Body of pancreas (tissue), 4 donors: ENCODE measurements at regions not wholly inside any gene's neighbourhood (a gene's known extent, or its start where the extent isn't known, plus 50 kb on each side); places are given as distances from the start of the nearest gene placed in this dataset.
"Not testable (repeated sequence)": the region's sequence is repeated elsewhere in the genome, so short reads cannot be mapped to it uniquely, and the experiment has no call there.

Source experiments
- ATAC-seq: fragments of 150-250 bp; one replicate; pipeline ENCODE4 v1.9.1; 2016
- DNase-seq, 4 donors: peaks; one replicate each; pipeline ENCODE4 v3.0.0-alpha.2; 2019
- H3K27ac ChIP-seq, 4 donors: fragments of 200-600 bp; sonication (generic); 1 replicate in 3 of 4; 2 replicates in 1 of 4; pipeline versions ENCODE4 v1.5.1 to v1.6.1; 2016 to 2019; ENCODE audit warnings: mild to moderate bottlenecking in 1 of 4, mixed read lengths in 1 of 4, moderate library complexity in 1 of 4
- H3K27me3 ChIP-seq, 2 donors: fragments of 200-600 bp; sonication (generic); one replicate each; pipeline ENCODE4 v1.6.0; 2016; ENCODE audit warnings: mild to moderate bottlenecking in 1 of 2
- H3K36me3 ChIP-seq, 2 donors: fragments of 200-600 bp; sonication (generic); replicated peaks in 1 of 2; 2 replicates each; pipeline ENCODE4 v1.5.1; 2016; ENCODE audit warnings: low read depth in 2 of 2; ENCODE audit not compliant: insufficient read depth in 1 of 2
- H3K4me1 ChIP-seq: fragments of 200-600 bp; sonication (generic); one replicate; pipeline ENCODE4 v1.6.0; 2016
- H3K4me3 ChIP-seq, 2 donors: fragments of 200-600 bp; sonication (generic); 1 replicate in 1 of 2; 2 replicates in 1 of 2; pipeline ENCODE4 v1.5.1; 2016 to 2019
- H3K9me3 ChIP-seq, 3 donors: fragments of 200-600 bp; sonication (generic); 1 replicate in 2 of 3; 2 replicates in 1 of 3; pipeline ENCODE4 v1.5.1; 2016
- CTCF ChIP-seq, 7 experiments: fragments of 450-650 bp in 4 of 7; fragments of 200-600 bp in 3 of 7; sonication (generic) in 3 of 7; IDR thresholded peaks; one replicate each; pipeline ENCODE4 v1.5.1; 2016 to 2019; ENCODE audit warnings: antibody characterized with exemption in 7 of 7
- POLR2A ChIP-seq, 3 donors: fragments of 450-650 bp; IDR thresholded peaks; one replicate each; pipeline ENCODE4 v1.6.1; 2016; ENCODE audit warnings: antibody characterized with exemption in 3 of 3, mild to moderate bottlenecking in 2 of 3
- WGBS, 2 donors: methylation state at CpG; one replicate each; pipeline ENCODE4 v1.1.5; 2017; 5-methylcytosine and 5-hydroxymethylcytosine counted together
- intact Hi-C: fragments of 100-400 bp; cut with DNase I; formaldehyde crosslinking; loops from one replicate; pipeline ENCODE4 v1.15.1; 2023

DNA sequence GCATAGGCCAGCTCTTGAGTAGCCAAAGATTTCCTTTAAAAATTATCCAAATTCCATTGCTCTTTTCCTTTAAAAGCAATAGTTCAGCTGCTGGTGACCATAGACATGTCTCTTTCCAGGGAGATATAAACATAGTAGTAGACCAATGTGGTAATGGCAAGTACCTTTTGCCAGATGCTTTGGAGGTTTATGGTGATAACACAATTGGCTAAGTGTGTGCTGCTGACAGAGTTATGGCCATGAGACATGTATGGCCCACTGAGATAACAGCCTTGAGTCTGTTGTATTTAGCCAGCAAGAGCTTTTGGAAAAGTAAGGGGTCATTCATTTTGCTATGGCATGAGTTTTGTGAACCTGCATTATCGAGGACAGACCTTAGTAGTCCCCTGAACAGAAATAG is 1146.8 kb downstream of the TUSC7 start:
- no peaks in the 10 kb centered on the region for H3K27me3 ChIP-seq
- H3K9me3 ChIP-seq: no peaks in the 10 kb centered on the region
- WGBS, 2 donors: 86 to 91% methylated on average over 1 of the region's 1 CpG
- H3K27ac ChIP-seq: no peak overlapping the region
- intact Hi-C loops: no loop called here
- no peaks in the 10 kb centered on the region for H3K36me3 ChIP-seq
- no peak overlapping the region for H3K4me3 ChIP-seq
- DNase-seq (no peak), ATAC-seq (no peak)
- TF ChIP-seq POLR2A (IDR thresholded peaks at IDR 0.05): no peak
- H3K4me1 ChIP-seq: no peaks in the 10 kb centered on the region

DNA sequence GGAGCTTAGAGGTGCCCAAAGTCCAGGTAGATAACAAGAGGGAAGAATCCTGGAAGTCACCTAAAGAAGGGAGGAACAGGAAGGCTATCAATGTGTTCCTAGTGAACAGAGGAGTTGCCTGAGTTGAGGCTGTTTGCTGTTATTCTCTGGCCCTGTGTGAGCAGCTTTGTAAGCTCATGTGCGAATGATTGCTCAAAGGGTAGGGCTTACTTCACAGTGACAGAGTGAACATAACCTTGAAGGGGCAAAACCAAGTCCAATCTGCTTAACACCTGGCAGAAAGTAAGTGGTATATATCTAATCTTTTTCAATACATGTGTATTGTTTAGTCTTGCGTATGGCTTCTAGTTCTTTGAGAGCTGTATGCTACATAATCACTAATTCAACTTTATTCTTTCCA is 1153.6 kb downstream of the TUSC7 start:
- Histone ChIP-seq H3K27me3 (no peaks in the 10 kb centered on the region), H3K27ac (no peak overlapping the region), H3K4me3 (no peak overlapping the region), H3K36me3 (no peaks in the 10 kb centered on the region), H3K4me1 (peaks cover 9% of the 10 kb centered on the region), H3K9me3 (no peaks in the 10 kb centered on the region)
- TF ChIP-seq CTCF (IDR thresholded peaks at IDR 0.05) (no peak), POLR2A (IDR thresholded peaks at IDR 0.05) (no peak)
- DNase-seq: peak in 1 of 4 donors; percentile 13
- WGBS, 2 donors: 39 to 41% methylated on average over 2 of the region's 2 CpGs
- ATAC-seq: peak; percentile 58
- intact Hi-C loops: no loop called here

DNA sequence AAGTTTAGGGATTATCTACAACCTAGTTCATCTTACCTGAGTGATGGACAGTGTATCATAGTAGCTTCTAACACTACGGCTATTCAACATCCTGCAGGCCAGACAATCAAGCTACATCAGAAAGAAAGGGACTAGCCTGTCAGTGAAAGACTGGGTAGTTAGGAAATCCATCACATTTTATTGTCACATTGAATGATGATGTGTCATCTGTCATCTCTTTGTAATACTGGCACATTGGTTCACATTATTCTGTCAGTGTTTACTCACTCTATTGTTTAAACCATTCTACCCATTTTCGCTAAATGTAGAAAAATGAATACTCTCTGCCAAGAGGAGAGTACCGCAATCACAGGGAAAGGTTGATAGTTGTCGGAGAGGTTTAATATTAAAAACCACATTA is 1155.8 kb downstream of the TUSC7 start:
- no peaks in the 10 kb centered on the region for H3K9me3 ChIP-seq
- H3K4me1 ChIP-seq: peaks cover 9% of the 10 kb centered on the region
- no peak overlapping the region for H3K27ac ChIP-seq
- no peaks in the 10 kb centered on the region for H3K36me3 ChIP-seq
- no peak overlapping the region for H3K4me3 ChIP-seq
- WGBS, 2 donors: 92 to 96% methylated on average over 4 of the region's 4 CpGs
- no peak for DNase-seq
- ATAC-seq: no peak
- TF ChIP-seq CTCF (IDR thresholded peaks at IDR 0.05) (no peak), POLR2A (IDR thresholded peaks at IDR 0.05) (no peak)
- intact Hi-C loops: no loop called here
- no peaks in the 10 kb centered on the region for H3K27me3 ChIP-seq

- no peak for DNase-seq
- WGBS, 2 donors: 59 to 66% methylated on average over 2 of the region's 2 CpGs
- intact Hi-C loops: no loop called here
These were observed 1159.2 kb downstream of the TUSC7 start for GRCh38 chr3:117868766-117869165.

GRCh38 chr3:117871934-117872333 is 1162.4 kb downstream of the TUSC7 start:
- DNase-seq: no peak
- intact Hi-C loops: no loop called here
- ATAC-seq: no peak
- H3K27me3 ChIP-seq: no peaks in the 10 kb centered on the region
- WGBS, 2 donors: 71 to 86% methylated on average over 2 of the region's 2 CpGs
- H3K4me3 ChIP-seq: no peak overlapping the region
- H3K9me3 ChIP-seq: no peaks in the 10 kb centered on the region
- no peaks in the 10 kb centered on the region for H3K36me3 ChIP-seq
- H3K4me1 ChIP-seq: peaks cover 8% of the 10 kb centered on the region
- TF ChIP-seq CTCF (IDR thresholded peaks at IDR 0.05) (no peak), POLR2A (IDR thresholded peaks at IDR 0.05) (no peak)
- H3K27ac ChIP-seq: no peak overlapping the region

More at GRCh38 chr3:117868766-117869165, 1159.2 kb downstream of the TUSC7 start:
- Histone ChIP-seq H3K27me3 (no peaks in the 10 kb centered on the region), H3K4me1 (peaks cover 7% of the 10 kb centered on the region), H3K9me3 (no peaks in the 10 kb centered on the region), H3K27ac (no peak overlapping the region), H3K4me3 (no peak overlapping the region), H3K36me3 (no peaks in the 10 kb centered on the region)
- TF ChIP-seq POLR2A (IDR thresholded peaks at IDR 0.05) (no peak), CTCF (IDR thresholded peaks at IDR 0.05) (no peak)
- no peak for ATAC-seq

GRCh38 chr3:117872594-117873248 is 1161.9 kb downstream of the IGSF11 start:
- not testable (repeated sequence) for DNase-seq

More at GRCh38 chr3:117872594-117873248, 1161.9 kb downstream of the IGSF11 start:
- 83 to 84% methylated on average over 15 of the region's 15 CpGs for WGBS, 2 donors
- H3K27me3 ChIP-seq, H3K36me3 ChIP-seq, H3K4me3 ChIP-seq, intact Hi-C loops, H3K4me1 ChIP-seq, H3K9me3 ChIP-seq, H3K27ac ChIP-seq, ATAC-seq: not testable (repeated sequence)
